ENCODE measurements at regions not wholly inside any gene's neighbourhood (a gene's known extent, or its start where the extent isn't known, plus 50 kb on each side); places are given as distances from the start of the nearest gene placed in this dataset.

GRCh38 chr15:27695726-27696125, 403.4 kb downstream of the OCA2 start:
- TF ChIP-seq CTCF (IDR thresholded peaks at IDR 0.05) (no peak), POLR2AphosphoS5 (IDR thresholded peaks at IDR 0.05; ENCODE audit: insufficient read depth in 1 of 2, low read depth in 1 of 2) (no peak), POLR2A (IDR thresholded peaks at IDR 0.05) (no peak)

Measured in vagina (tissue), 2 donors.